NCI-H1092 treated with DMSO at 0.1 percent for 48 hours (cell line): ENCODE measurements at regions not wholly inside any gene's neighbourhood (a gene's known extent, or its start where the extent isn't known, plus 50 kb on each side); places are given as distances from the start of the nearest gene placed in this dataset.
A peak's percentile ranks its signal among the peaks of the same experiment; 100 is the strongest.

Source experiments
- DNase-seq: peaks from one replicate; lab custom pipeline; 2025; lab: John Stamatoyannopoulos, UW

GRCh38 chr4:11633430-11633829, 204.7 kb upstream of the HS3ST1 start:
- no peak for DNase-seq

GRCh38 chr4:11632483-11632882, 203.8 kb upstream of the HS3ST1 start:
- DNase-seq: no peak

- peak; percentile 8 for DNase-seq
These were observed 203.3 kb upstream of the HS3ST1 start for GRCh38 chr4:11632025-11632424.

- no peak for DNase-seq
These were observed 202.7 kb upstream of the HS3ST1 start for GRCh38 chr4:11631416-11631815.

- no peak for DNase-seq
These were observed 199.5 kb upstream of the HS3ST1 start for GRCh38 chr4:11628093-11628725.

GRCh38 chr4:11626066-11626465, 197.4 kb upstream of the HS3ST1 start:
- DNase-seq: no peak

- no peak for DNase-seq
These were observed 196.5 kb upstream of the HS3ST1 start for GRCh38 chr4:11625211-11625610.

GRCh38 chr4:11624370-11624769, 195.7 kb upstream of the HS3ST1 start:
- DNase-seq: no peak

GRCh38 chr4:11623726-11624037, 195.0 kb upstream of the HS3ST1 start:
- no peak for DNase-seq

- DNase-seq: no peak
These were observed 194.4 kb upstream of the HS3ST1 start for GRCh38 chr4:11622961-11623725.

- no peak for DNase-seq
These were observed 192.2 kb upstream of the HS3ST1 start for GRCh38 chr4:11620861-11621260.

- no peak for DNase-seq
These were observed 190.1 kb upstream of the HS3ST1 start for GRCh38 chr4:11618666-11619282.

- no peak for DNase-seq
These were observed 188.2 kb upstream of the HS3ST1 start for GRCh38 chr4:11616856-11617255.

GRCh38 chr4:11615601-11616000, 186.9 kb upstream of the HS3ST1 start:
- DNase-seq: peak; percentile 71

GRCh38 chr4:11614426-11614825, 185.7 kb upstream of the HS3ST1 start:
- no peak for DNase-seq

- DNase-seq: no peak
These were observed 183.2 kb upstream of the HS3ST1 start for GRCh38 chr4:11611868-11612267.

GRCh38 chr4:11609751-11610150, 181.1 kb upstream of the HS3ST1 start:
- no peak for DNase-seq

- DNase-seq: no peak
These were observed 180.3 kb upstream of the HS3ST1 start for GRCh38 chr4:11608992-11609391.

GRCh38 chr4:11606078-11606477, 177.4 kb upstream of the HS3ST1 start:
- DNase-seq: no peak

- DNase-seq: no peak
These were observed 176.9 kb upstream of the HS3ST1 start for GRCh38 chr4:11605597-11605996.

GRCh38 chr4:11604821-11605220, 176.1 kb upstream of the HS3ST1 start:
- DNase-seq: no peak

- DNase-seq: no peak
These were observed 175.0 kb upstream of the HS3ST1 start for GRCh38 chr4:11603591-11604194.
